GM18511 (cell line): ENCODE measurements at regions not wholly inside any gene's neighbourhood (a gene's known extent, or its start where the extent isn't known, plus 50 kb on each side); places are given as distances from the start of the nearest gene placed in this dataset.

Experiments used
- ATAC-seq: cut with Tn5 transposase; IDR thresholded peaks from one replicate; pipeline ENCODE4 v1.9.1; 2021; ENCODE audit warnings: mild to moderate bottlenecking, moderate library complexity; ENCODE audit not compliant: unreplicated experiment

- no peak for ATAC-seq
These were observed 381.4 kb downstream of the BCOR start for GRCh38 chrX:39716401-39716800.

DNA sequence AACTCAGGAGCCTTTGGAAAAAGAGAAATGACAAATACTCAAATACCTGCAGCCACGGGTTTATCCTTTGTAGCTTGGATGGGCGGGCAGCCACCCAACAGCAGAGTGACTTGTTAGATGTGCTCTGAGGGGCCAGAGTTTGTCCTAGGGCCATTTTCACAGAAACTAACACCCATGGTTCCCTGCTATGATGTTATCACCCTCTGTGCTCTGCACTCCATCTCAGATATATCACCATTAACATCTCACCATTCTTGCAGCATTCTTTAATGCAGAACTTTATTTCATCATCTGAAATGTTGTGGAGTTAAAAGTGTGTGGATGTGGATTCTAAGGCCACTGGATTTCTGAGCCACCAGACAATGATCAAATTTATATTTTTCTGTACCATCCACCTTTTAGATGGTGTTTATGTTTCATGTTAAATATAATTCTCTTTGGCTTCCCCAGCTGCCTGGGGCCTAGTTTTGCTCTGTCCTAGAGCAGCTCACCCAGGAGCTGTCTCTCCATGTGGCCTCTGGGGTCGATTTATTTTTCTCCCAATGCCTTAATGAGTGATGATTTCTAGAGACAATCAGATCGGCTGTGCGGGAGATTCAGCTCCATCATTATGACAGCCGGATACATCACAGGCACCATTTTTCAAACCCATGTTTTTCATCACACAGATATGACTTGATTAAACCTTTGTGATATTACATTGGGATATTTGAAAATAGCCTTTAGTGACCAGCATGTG is 380.8 kb downstream of the BCOR start:
- no peak for ATAC-seq

GRCh38 chrX:39718981-39719380 is 378.8 kb downstream of the BCOR start:
- ATAC-seq: no peak

- no peak for ATAC-seq
These were observed 376.8 kb downstream of the BCOR start for GRCh38 chrX:39720945-39721344.

DNA sequence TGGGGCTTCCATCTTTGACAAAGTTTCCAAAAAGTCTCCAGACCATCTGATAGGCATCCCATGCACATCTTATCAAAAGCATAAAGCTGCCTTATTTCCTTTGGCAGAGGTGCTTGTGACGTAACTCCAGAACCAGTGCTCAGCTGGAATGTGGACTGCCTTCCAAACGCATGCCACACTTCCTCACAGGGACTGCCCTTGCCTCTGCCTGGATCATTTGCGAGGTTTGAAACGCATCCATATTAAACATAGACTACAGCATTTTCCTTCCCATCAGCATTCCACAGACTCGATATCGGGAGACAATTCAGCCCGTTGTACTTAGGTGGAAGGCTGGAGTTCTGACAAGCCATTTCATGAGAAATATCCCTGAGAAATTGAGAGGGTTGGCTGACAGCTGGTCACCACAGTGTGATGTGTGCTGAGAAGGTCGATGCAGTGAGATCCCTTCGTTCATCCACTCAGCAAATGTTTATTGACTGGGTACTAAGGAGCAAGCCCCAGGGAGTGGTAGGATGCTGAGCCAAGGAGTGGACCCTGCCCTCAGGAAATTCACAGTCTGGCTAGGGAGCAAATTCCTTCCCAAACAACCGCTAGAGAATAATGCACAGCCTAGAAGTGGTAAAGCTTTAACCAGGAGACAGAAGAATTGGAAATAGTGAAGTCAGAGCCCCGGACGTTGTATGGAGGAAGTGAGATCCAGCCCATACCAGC is 376.0 kb downstream of the BCOR start:
- no peak for ATAC-seq

DNA sequence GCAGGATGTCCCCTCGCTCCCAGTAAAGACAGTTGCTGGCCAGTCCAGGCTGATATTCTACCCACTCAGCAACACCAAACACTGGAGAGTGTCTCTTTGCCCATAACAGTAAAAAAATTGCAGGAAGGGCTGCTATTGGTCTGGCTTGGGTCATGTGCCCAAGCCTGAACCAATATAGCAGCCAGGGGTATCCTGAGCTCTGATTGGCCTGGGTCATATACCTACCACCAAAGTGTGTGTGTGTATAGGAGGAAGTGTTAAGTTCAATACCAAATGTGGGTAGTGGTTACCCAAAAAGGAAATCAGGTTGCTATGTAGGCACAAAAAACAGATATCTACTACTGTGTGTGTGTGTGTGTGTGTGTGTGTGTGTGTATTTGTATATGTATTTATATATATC is 373.2 kb downstream of the BCOR start:
- no peak for ATAC-seq

GRCh38 chrX:39725114-39725513 is 372.6 kb downstream of the BCOR start:
- ATAC-seq: no peak

GRCh38 chrX:39725928-39726619 is 371.7 kb downstream of the BCOR start:
- no peak for ATAC-seq

GRCh38 chrX:39726771-39727170 is 371.0 kb downstream of the BCOR start:
- ATAC-seq: no peak

DNA sequence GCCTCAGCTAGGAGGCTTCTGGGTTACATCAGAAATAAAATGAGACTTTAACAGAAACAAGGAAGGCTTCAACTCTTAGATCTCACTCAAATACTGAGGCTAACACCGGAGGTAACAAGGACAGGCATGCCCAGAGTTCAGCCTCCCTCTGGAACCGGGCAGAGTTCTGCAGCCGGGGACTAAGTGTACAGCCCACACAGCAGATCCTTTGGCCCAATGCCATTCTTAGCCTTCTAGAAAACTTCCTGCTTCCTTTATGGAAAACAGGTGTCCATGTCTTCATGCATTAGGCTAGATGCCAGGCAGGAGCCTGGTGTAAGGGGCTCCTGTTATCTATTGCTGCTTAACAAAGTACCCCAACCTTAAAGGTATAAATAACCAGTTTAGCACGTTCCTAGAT is 369.7 kb downstream of the BCOR start:
- ATAC-seq: no peak

- no peak for ATAC-seq
These were observed 368.7 kb downstream of the BCOR start for GRCh38 chrX:39728852-39729598.

DNA sequence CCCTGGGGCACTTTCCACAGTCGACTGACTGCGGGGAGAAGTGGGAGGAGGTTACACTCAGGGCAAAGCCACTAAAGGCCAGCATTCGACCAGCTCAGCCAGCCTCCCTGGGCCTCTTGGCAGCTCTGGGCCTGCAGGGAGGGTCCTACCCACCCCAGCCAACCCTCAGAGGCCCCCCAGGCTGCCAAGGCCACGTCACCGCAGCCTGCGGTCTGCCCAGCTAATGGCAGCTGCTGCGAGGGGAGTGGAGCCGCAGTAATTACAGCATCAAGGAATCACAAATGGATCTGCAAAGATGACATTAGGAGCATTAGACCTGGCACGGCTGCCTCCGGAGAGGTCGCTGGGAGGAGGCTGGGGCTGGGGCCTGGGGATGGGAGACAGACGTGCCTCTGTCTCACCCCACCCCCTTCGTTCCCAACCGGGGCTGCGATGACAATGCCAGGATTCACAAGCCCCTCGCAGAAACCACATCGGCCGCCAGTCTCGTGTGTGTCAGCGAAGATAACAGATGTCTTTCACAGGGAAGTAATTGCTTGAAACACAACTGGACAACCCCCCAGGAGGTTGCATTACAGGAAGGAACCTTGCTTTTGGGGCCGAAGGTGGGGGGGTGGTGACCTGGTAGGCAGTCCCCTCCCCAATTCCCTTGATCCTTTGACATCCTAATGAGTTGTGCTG is 367.6 kb downstream of the BCOR start:
- no peak for ATAC-seq

- no peak for ATAC-seq
These were observed 367.0 kb downstream of the BCOR start for GRCh38 chrX:39730662-39731329.

DNA sequence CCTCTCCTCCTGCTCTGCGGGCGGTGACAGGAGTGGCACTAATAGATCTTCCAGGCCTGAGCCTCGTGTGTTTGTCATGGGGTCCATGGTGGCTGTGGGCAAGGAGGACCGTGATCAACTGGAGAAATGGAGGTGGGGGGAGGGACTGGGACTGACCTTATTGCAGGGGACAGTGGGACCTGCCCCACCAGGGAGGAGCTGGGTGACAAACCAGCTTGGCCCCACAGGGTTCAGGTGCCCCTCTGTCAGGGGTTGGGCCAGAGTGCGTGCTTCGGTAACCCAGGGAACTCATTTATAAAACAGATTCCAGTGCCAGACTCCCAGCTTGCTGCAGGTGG is 366.5 kb downstream of the BCOR start:
- ATAC-seq: no peak

DNA sequence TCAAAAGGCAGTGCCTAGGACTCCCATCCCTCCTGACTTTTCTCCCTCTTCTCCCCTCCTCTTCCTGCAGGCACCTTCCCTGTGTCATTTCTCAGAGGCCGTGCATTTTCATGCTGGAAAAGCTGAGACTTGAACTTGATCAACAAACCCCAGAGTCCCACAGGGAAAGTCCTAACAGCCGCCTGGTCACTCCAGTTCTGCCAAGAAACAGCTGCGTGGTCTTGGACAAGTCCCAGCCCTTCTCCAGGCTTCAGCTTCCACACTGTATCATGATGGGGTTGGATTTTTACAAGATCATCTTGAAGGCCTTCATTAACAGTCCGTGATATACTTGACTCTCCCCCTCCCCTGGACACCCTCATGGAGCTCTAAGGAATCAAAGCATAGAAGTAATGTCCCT is 366.0 kb downstream of the BCOR start:
- ATAC-seq: no peak

GRCh38 chrX:39733745-39734144 is 364.0 kb downstream of the BCOR start:
- no peak for ATAC-seq

- no peak for ATAC-seq
These were observed 363.5 kb downstream of the BCOR start for GRCh38 chrX:39734174-39734776.

DNA sequence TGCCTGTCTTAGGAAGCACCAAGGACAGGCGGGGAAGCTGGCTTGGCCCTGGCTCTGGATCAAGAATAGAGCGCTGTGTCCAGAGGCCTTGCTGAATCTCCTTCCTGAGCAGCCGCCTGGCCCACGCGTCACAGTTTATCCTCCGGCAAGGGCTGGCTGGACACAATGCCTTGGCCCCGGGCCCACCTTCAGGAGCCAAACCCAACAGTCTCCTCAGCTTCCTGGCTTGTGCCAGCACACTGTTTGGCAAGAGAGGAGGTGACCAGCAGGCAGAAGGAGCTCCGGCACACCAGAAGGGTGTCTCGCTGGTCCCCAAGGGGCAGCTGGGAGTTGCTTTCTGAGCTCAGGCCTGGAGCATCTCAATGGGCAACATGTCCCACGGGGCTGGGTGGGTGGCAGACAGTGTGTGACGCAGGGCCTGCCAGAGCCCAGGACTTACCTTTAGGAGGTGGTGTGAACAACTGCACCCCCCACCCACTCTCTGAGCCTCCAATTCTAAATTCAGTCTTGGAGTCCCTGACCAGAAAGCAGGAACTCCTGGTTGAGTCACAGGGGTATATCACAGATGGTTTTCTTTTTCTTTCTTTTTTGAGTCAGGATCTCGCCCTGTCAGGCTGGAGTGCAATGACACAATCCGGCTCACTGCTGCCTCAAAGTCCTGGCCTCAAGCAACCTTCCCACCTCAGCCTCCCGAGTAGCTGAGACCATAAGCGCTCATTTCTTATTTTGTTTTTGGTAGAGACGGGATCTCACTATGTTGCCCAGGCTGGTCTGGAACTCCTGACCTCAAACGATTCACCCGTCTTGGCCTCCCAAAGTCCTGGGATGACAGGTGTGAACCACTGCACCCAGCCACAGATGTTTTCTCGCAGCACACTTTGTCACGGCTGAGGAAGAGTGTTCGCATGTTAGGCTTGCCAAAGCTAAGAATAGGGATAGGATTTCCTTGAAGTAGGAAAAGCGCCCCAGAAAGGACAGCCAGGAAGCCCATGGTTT is 361.2 kb downstream of the BCOR start:
- no peak for ATAC-seq

DNA sequence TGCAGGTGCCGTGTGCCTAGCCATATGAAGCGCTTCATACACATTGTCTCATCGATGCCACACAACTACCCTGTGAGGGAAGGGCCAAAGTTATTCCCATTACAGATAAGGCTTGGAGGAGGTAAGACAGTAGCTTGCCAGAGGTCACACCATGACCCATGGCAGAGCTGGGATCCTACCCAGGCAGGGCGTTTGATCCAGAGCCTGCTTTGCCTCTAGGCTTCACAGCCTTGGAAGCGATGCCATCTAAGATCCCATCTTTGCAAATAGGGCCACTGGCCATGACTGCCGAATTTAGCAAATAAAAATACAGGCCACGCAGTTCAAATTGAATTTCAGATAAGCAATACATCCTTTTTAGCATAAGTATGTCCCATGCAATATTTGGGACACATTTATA is 358.2 kb downstream of the BCOR start:
- ATAC-seq: no peak
